Progenitor cell of endocrine pancreas (in vitro differentiated cells): ENCODE measurements at regions not wholly inside any gene's neighbourhood (a gene's known extent, or its start where the extent isn't known, plus 50 kb on each side); places are given as distances from the start of the nearest gene placed in this dataset.

ENCODE experiments used
- DNase-seq: peaks from one replicate; pipeline ENCODE4 v3.0.0; 2021; ENCODE audit warnings: low spot score; ENCODE audit not compliant: unreplicated experiment
- H3K27ac Mint-ChIP-seq: 2 replicates; pipeline ENCODE4 v1.8.0; 2021; ENCODE audit warnings: mild to moderate bottlenecking, moderate library complexity, mixed read lengths
- H3K27me3 Mint-ChIP-seq: 2 replicates; pipeline ENCODE4 v1.8.0; 2021; ENCODE audit warnings: mixed read lengths
- H3K36me3 Mint-ChIP-seq: 2 replicates; pipeline ENCODE4 v1.8.0; 2022; ENCODE audit warnings: mixed read lengths; ENCODE audit not compliant: insufficient read depth
- H3K4me1 Mint-ChIP-seq: 2 replicates; pipeline ENCODE4 v1.8.0; 2021; ENCODE audit warnings: low read depth, mixed read lengths
- H3K4me3 Mint-ChIP-seq: 2 replicates; pipeline ENCODE4 v1.8.0; 2021; ENCODE audit warnings: low read depth, mild to moderate bottlenecking, moderate library complexity, mixed read lengths
- H3K9me3 Mint-ChIP-seq: 2 replicates; pipeline ENCODE4 v1.8.0; 2021; ENCODE audit warnings: low read depth, mixed read lengths
- TF ChIP-seq, protein P1 (sequence below): fragments of 200-600 bp; sonication (generic); IDR thresholded peaks from one replicate; pipeline ENCODE4 v1.5.0; 2021; ENCODE audit warnings: antibody characterized with exemption, mild to moderate bottlenecking; ENCODE audit not compliant: unreplicated experiment

DNA sequence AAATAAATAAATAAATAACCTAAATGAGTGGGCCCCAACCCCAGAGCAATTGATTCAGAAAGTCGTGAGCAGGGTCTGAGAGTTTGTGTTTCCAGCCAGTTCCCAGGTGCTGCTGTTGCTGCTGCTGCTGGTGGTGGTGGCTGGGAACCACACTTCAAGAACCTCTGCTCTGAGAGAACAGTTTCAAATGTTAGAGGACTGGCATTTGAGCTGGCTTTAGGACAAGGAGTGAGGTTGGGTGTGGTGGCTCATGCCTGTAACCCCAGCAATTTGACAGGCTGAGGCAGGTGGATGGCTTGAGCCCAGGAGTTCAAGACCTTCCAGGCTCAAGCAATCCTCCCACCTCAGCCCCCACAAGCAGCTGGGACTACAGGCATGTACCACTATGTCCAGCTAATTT lies 123.1 kb upstream of the UBE2E1 start:
- H3K9me3 Mint-ChIP-seq = peaks cover 3% of the 10 kb centered on the region
- no peak overlapping the region for H3K27ac Mint-ChIP-seq
- no peak overlapping the region for H3K4me3 Mint-ChIP-seq
- no peak for DNase-seq
- H3K27me3 Mint-ChIP-seq = no peaks in the 10 kb centered on the region
- H3K36me3 Mint-ChIP-seq = no peaks in the 10 kb centered on the region
- H3K4me1 Mint-ChIP-seq = no peaks in the 10 kb centered on the region
- TF ChIP-seq, protein P1, sequence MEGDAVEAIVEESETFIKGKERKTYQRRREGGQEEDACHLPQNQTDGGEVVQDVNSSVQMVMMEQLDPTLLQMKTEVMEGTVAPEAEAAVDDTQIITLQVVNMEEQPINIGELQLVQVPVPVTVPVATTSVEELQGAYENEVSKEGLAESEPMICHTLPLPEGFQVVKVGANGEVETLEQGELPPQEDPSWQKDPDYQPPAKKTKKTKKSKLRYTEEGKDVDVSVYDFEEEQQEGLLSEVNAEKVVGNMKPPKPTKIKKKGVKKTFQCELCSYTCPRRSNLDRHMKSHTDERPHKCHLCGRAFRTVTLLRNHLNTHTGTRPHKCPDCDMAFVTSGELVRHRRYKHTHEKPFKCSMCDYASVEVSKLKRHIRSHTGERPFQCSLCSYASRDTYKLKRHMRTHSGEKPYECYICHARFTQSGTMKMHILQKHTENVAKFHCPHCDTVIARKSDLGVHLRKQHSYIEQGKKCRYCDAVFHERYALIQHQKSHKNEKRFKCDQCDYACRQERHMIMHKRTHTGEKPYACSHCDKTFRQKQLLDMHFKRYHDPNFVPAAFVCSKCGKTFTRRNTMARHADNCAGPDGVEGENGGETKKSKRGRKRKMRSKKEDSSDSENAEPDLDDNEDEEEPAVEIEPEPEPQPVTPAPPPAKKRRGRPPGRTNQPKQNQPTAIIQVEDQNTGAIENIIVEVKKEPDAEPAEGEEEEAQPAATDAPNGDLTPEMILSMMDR = no peak

DNA sequence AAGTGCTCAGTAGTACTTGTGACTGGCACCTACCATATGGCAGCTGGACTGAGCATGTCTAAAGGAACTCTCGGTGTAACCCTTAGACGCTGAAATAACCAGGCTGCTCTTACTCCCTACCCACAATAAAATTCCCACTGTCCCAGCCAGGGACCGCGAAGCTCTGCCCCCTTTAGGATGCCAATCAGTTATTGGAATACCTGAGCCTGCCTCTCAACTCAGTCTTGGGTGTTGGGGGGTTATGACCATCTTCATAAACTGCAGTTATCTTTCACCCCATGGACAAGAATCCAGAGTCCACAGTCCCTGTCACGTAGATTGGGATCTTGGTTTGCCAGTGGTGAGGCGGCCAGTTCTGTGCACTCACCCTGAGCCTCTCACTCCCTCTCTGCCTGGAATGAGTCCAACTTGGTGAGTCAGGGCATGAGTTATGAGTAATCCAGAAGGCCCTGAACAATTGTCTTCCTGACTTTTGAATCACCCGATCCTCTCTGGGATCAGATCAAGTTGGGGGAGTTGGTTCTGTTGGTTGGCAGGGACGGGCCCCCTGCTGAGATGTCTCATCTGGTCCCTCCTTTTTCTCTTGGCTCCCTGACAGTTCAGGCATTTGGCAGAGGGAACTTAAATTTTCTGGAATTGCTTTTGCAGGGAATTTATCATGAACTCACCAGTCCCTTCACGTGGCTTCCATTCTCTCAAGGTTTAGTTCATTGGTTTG lies 120.1 kb upstream of the UBE2E1 start:
- Mint-ChIP-seq H3K9me3 (peaks cover 10% of the 10 kb centered on the region), H3K4me3 (no peak overlapping the region), H3K36me3 (peaks cover 5% of the 10 kb centered on the region), H3K27ac (no peak overlapping the region), H3K27me3 (no peaks in the 10 kb centered on the region), H3K4me1 (no peaks in the 10 kb centered on the region)
- DNase-seq = no peak
- TF ChIP-seq, protein P1 = no peak

DNA sequence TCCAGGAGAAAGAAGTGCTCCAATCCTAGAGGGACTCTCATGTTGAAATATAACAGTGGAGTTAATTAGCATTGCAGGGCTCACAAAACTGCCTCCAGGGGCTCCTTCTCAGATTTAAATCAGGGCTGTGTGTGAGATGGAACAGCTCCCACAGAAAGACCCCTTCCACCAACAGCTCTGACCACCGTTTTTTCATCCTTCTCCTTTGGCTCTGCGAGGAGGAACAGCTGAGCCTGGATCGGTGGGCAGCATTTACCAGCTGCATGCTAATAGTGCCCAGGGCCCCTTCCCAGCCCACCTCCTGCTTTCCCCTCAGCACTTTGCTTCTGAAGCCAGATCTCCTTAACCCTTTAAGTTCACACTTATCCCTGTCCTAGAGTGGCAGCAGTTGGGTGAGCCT lies 119.2 kb upstream of the UBE2E1 start:
- Mint-ChIP-seq H3K4me1 (no peaks in the 10 kb centered on the region), H3K27me3 (no peaks in the 10 kb centered on the region), H3K27ac (no peak overlapping the region), H3K4me3 (no peak overlapping the region), H3K36me3 (peaks cover 5% of the 10 kb centered on the region), H3K9me3 (peaks cover 10% of the 10 kb centered on the region)
- DNase-seq = no peak
- TF ChIP-seq, protein P1 = no peak

DNA sequence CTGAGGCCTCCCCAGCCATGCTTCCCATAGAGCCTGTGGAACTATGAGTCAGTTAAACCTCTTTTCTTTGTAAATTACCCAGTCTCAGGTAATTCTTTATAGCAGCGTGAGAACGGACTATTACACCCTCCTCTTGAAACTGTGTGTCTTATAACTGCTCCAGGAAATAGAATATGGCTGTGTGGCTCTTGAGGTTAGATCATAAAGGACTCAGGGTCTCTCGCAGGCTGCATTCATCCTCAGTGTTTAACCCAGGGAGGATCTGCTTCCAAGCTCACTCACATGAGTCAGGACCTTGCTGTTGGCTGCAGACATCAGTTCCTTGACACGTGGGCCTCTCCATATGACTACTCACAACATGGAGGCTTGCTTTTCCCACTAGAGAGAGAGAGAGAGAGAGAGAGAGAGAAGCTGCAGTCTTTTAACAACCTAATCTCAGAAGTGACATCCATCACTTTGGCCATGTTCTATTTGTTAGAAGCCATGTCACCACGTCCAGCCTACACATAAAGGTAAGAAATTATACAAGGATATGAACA lies 114.3 kb upstream of the UBE2E1 start:
- Mint-ChIP-seq H3K27ac (no peak overlapping the region), H3K4me3 (no peak overlapping the region), H3K4me1 (no peaks in the 10 kb centered on the region), H3K36me3 (peaks cover 5% of the 10 kb centered on the region), H3K9me3 (peaks cover 10% of the 10 kb centered on the region), H3K27me3 (no peaks in the 10 kb centered on the region)
- DNase-seq = no peak
- TF ChIP-seq, protein P1 = no peak

DNA sequence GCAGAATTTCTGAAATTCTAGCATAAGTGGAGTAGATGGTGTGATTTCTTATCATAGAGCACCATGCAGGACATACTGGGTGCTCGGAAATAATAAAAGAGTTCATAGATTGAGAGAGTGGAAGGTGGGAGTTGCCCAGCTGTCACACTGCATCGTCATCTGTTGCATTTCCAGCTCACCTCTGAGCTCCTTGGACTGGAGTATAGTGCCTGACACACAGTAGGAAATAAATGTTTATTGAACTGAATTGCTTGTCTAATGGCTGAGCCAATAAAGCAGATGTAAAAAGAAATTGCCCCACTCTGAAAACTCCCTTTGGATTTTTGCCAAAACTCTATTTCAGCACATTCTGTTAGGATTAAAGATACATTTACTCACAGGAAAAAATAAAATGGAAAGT lies 108.9 kb upstream of the UBE2E1 start:
- no peaks in the 10 kb centered on the region for H3K9me3 Mint-ChIP-seq
- no peaks in the 10 kb centered on the region for H3K36me3 Mint-ChIP-seq
- TF ChIP-seq, protein P1 = no peak
- no peak for DNase-seq
- no peak overlapping the region for H3K27ac Mint-ChIP-seq
- peaks cover 4% of the 10 kb centered on the region for H3K4me1 Mint-ChIP-seq
- no peaks in the 10 kb centered on the region for H3K27me3 Mint-ChIP-seq
- no peak overlapping the region for H3K4me3 Mint-ChIP-seq
